ENCODE measurements at regions not wholly inside any gene's neighbourhood (a gene's known extent, or its start where the extent isn't known, plus 50 kb on each side); places are given as distances from the start of the nearest gene placed in this dataset.
A peak's percentile ranks its signal among the peaks of the same experiment; 100 is the strongest.

GRCh38 chr1:164183854-164184635 lies 374.9 kb upstream of the PBX1 start:
- DNase-seq (ENCODE audit: low read depth) = peak; percentile 69
- TF ChIP-seq CTCF (IDR thresholded peaks at IDR 0.05; ENCODE audit: insufficient read depth, low read depth, low read length, missing control alignments) = no peak
- H3K4me3 ChIP-seq (ENCODE audit: low read length) = no peak overlapping the region

GRCh38 chr1:164186881-164187280 lies 372.1 kb upstream of the PBX1 start:
- DNase-seq (ENCODE audit: low read depth) = no peak

GRCh38 chr1:164188497-164188896 lies 370.5 kb upstream of the PBX1 start:
- DNase-seq (ENCODE audit: low read depth) = no peak
- TF ChIP-seq CTCF (IDR thresholded peaks at IDR 0.05; ENCODE audit: insufficient read depth, low read depth, low read length, missing control alignments) = no peak
- H3K4me3 ChIP-seq (ENCODE audit: low read length) = no peak overlapping the region

More at GRCh38 chr1:164186881-164187280, 372.1 kb upstream of the PBX1 start:
- TF ChIP-seq CTCF (IDR thresholded peaks at IDR 0.05; ENCODE audit: insufficient read depth, low read depth, low read length, missing control alignments) = no peak
- no peak overlapping the region for H3K4me3 ChIP-seq (ENCODE audit: low read length)

- DNase-seq (ENCODE audit: low read depth) = no peak
- no peak overlapping the region for H3K4me3 ChIP-seq (ENCODE audit: low read length)
- TF ChIP-seq CTCF (IDR thresholded peaks at IDR 0.05; ENCODE audit: insufficient read depth, low read depth, low read length, missing control alignments) = no peak
Measured at GRCh38 chr1:164191191-164191590, 367.8 kb upstream of the PBX1 start.

- no peak for TF ChIP-seq CTCF (IDR thresholded peaks at IDR 0.05; ENCODE audit: insufficient read depth, low read depth, low read length, missing control alignments)
- no peak overlapping the region for H3K4me3 ChIP-seq (ENCODE audit: low read length)
- DNase-seq (ENCODE audit: low read depth) = no peak
Measured at GRCh38 chr1:164210211-164210739, 348.7 kb upstream of the PBX1 start.

GRCh38 chr1:164223378-164223777 lies 335.6 kb upstream of the PBX1 start:
- TF ChIP-seq CTCF (IDR thresholded peaks at IDR 0.05; ENCODE audit: insufficient read depth, low read depth, low read length, missing control alignments) = no peak
- H3K4me3 ChIP-seq (ENCODE audit: low read length) = no peak overlapping the region
- no peak for DNase-seq (ENCODE audit: low read depth)

- DNase-seq (ENCODE audit: low read depth) = no peak
- H3K4me3 ChIP-seq (ENCODE audit: low read length) = no peak overlapping the region
- no peak for TF ChIP-seq CTCF (IDR thresholded peaks at IDR 0.05; ENCODE audit: insufficient read depth, low read depth, low read length, missing control alignments)
Measured at GRCh38 chr1:164225011-164225410, 334.0 kb upstream of the PBX1 start.

All from epithelial cell of esophagus (primary cell).